ENCODE measurements at regions not wholly inside any gene's neighbourhood (a gene's known extent, or its start where the extent isn't known, plus 50 kb on each side); places are given as distances from the start of the nearest gene placed in this dataset.

DNA sequence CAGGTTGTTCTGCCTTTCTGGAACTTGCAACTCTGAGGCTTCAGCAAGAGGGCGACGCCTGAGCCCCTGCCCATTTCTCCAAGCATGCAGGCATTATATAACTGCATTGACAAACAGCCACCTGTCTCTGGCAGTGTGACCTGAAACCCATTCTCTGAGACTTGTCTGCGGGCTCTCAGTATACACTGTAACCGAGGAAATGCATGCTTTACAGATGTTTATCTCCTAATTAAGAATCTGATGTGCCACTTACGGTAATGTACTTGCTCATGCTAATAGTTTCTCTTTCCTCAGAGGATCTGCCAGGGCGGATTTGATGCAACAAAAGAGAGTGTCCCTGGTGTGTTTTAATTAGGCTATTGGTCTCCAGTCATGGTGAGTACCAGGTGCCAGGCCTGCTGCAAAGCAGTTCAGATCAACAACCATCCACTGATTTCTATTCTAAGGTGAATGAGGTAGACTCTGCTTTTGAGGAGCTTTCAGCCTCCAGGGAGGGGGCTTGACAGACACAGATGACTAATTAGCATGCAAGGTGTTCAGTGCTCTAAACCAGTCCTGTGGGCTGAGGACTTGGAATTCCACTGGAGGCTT lies 593.7 kb upstream of the KLF4 start:
- no peak for DNase-seq

DNA sequence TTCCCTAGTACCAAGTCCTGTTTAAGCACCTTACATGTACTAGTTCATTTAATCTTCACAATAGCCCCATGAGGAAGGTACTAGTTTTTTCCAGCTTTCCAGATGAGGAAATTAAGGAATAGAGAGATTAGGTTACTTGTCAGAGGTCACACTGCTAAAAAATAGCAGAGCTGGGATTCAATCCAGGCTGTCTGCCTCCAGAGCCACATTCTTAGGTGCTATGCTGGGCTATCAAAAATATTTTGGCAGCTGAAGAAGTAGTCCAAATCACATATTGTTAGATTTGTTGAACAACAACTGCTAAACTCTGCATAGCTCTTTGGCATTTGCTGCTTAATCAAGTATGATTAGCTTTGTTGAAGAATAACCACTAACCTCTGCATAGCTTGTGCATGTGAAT lies 591.5 kb upstream of the KLF4 start:
- no peak for DNase-seq

DNA sequence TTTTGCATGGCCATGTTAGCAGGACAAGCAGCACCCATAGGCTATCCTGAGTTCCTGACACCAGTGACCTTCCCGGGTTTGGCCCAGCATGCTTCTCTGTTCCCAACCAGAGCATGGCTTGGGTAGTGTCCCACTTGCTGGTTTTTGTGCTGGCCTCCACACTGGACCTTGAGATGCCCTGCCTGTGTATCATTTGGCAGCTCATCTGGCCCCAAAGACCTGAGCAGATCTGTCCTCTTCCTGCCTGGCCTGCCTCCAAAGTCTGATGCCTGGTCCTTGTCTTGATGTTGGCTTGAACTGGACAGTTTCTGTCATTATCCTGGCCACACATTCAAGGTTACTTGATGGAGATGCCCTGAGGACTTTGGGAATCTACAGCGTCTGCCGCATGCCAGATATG lies 590.7 kb upstream of the KLF4 start:
- DNase-seq: no peak

DNA sequence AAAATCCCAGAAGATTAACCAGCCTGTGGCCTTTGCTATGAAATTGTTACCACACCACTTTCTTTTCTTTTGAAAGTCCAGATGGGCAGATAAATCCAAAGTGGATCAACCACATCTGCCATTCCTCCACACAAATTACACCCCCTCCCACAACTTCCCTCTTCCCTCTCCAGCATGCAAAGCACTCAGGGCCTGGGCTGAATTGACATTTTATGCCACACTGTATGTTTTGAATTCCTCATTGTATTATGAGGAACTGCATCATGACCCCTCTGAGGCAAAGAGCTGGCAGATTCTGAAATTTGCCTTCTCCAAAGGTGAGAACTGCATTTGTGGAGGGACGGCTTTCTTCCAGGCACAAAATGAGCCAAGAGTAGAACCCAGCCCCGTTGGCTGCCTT lies 589.2 kb upstream of the KLF4 start:
- no peak for DNase-seq

DNA sequence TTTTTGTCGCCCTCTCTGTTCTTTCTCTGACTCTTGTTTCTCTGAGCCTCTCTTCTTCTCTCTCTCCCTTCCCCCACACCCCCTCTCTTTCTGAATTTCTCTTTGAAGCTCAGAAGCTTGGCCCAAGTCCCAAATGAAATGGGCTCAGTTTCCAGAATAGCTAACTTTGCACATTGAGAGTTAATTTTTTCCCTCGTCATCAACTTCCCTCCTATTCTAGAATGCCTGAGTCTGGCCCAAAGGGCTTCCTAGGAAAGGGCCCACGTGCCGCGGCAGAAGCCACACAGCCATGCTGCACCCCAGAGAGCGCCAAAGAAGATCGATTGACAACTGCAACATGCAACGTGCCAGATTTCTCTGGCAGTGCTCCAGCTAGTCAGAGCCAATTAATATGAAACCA lies 588.8 kb upstream of the KLF4 start:
- DNase-seq: no peak

DNA sequence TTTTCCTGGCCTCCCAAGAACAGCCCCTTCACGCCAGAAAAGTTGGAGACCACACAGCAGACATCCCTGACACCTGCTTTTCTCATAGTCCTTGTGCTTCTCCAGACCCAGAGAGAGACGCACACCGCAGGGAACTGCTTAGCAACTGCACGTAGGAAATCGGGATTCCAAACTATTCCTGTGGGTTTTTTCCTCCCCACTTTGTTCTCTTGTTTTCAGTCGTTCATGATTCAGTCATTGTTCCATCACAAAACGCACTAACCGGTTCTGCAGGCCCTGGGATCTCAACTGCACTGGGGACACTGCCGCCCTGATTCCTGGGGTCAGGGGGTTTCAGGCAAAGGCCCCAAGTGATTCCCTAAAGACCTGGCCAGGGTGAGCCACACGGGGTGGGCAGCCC lies 588.0 kb upstream of the KLF4 start:
- DNase-seq: no peak

DNA sequence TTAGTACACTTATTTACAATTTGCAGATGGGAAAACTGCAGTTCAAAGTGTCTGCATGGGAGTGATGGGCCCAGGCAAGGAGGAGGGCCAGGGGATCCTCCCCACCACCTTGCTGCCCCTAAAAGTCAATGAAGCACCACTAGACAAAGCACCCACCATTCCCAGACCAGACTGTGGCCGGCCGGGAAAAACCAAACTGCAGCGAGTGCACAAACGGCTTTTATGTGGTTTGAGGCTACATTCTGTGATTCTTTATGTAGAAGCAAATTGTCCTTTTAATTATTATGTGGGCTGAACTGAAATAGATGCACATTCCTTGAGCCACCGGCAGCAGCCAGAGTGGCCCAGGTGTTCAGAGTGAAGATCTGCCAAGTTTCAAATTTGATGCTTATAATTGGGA lies 585.3 kb upstream of the KLF4 start:
- DNase-seq: no peak

DNA sequence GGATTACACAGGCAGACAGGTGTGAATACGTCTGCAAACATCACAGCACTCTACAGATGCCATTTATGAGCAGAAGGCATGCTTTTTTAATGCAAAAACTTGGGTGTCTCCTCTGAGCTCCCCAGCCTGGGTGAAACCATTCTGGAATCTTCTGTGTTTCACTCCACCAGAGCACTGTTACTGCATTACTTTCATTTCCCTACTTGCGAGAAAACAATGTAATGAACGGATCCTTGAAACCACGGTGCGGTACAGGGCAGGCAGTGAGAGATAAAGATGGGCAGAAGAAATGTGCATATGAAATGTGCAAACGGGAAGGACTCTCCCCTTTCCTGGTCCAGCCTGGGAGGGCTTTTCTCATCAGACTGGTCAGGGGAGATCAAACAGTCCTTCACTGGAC lies 584.3 kb upstream of the KLF4 start:
- no peak for DNase-seq

DNA sequence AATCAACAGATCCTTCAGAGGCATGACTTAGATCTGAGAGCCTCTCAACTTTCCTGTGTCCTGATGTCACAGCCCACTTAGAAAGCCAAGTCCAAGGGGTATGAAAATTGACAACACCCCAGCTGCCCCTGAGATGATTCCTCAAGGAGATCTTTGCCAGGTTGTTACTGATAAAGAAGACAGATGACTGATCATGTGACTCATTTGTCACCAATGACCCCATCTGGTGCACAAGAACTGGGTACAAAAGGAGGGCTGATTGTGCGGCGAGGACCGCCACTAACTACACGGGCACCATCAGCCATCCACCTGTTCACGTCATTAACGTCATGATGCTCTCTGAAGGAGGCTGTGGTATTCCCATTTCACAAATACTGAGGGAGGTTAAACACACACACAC lies 583.2 kb upstream of the KLF4 start:
- no peak for DNase-seq

DNA sequence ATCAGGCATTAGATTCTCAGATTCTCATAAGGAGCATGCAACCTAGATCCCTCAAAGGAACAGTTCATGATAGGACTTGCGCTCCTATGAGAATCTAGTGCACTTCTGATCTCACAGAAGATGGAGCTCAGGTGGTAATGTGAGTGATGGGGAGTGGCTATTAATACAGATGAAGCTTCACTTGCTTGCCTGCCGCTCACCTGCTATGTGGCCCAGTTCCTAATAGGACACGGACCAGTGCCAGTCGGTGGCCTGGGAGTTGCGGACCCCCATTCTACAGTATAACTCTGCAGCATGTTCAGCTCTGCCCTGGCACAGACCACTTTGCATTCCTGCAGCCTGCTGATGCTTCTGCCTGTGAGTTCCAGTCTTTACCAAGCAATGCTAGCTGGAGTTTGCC lies 581.3 kb upstream of the KLF4 start:
- no peak for DNase-seq

DNA sequence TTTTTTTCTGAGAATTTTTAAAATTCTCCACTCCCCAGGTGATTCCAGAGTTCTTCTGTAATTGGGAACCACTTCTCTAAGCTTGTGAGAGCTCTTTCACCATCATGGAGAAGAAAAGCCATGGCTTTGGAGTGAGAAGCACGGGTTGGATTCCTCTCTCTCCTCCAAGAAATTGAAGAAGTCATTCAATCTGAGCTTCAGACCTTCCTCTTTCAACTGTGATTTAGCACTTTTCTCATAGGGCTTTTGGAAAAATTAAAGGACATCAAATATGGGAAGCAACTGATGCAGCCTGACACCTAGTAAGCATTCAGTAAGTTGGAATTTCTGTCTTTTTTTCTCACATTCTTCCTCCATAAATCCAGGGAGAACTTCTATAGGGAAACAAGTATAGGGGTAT lies 580.4 kb upstream of the KLF4 start:
- DNase-seq: no peak

DNA sequence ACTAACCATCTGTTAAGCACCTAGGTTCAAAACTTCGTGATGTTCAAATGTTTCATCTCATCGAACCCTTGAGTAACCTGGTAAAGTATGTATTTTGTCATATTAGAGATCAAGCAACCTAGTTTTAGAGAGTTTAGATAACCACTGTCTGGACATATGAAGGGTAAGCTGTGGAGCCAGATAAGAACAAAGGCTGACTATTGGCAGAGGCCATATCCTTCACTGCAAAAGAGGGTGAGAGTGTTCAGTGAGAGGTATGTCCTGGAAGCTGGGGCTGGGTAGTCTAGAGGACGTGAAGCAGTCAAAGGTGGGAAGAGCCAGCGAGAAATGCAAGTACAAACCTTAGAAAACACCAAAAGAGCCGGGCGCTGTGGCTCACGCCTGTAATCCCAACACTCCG lies 573.1 kb upstream of the KLF4 start:
- DNase-seq: no peak

DNA sequence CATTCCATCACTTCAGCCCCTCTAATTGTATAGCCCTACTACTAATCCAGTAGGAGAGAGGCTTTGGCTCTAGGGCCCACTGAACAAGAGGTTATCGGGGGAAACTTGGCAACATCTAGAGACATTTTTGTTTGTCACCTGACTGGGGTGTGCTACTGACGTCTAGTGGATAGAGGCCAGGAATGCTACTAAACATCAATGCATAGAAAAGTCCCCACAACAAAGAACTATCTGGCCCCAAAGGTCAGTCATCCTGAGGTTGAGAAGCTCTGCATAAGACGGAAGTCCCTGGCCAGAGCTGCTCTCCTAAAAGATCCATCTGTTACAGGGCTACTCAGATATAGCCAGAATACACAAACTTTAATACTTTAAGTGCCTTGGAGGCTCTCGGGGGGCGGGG lies 570.6 kb upstream of the KLF4 start:
- DNase-seq: no peak

DNA sequence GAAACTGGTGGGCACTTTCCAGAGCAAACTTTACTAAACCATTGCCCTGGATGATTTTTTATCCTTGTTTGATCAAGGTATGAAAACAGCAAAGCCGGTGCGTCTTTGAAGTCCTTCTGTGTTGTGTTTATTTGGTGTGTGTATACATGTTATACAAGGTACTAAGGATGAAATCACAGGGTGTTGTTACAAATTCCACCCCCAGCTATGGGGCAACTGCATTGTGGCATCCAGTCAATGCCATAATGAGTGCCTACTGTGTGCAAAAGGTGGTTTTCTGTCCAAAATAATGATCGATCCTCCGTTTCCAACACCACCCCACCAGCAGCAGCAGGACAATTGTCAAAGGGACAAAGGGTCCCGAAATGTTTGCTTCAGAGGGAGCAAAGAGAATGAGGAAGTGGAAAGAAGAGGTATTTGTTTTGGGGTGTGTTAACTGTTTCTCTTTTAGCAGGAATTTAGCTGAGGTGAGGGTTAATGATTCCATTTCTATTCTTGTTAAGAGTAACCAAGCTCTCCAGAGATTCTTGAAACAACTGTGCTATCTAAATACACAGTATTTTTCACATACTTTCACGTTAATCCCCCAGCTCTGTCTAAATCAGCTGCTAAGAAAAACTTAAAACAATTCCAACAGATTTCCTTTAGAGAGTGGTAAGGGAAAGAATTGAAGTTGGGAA lies 568.7 kb upstream of the KLF4 start:
- no peak for DNase-seq

DNA sequence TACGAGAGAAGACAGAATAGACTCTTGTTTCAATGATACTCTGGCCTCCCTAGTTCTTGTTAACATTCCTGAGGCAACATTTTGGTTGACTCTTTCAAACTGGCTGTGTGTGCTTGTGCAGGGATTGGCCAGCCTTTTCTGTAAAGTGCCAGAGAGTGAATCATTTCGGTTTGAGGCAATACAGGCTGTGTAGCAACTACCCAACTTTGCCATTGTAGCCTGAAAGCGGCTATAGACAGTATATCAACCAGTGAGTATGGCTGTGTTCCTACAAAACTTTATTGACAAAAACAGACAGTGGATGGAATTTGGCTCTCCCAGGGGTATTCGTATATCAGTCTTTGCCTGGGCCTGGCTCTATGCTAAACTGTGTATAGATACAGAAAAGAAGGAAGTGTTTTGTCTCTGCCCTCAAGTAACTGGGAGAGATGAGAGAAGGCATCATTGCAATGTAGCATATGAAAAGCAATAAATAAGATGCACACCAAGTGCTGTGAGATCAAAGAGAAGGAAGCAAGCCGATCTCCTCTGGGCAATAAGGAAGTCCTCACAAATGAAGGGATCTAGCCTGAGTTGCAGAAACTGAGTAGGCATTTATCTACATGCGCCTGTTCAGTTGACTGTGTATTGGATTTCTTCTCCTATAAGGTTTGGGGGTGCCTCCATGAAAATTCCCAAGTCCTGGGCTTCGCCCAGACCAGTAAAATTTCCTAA lies 568.0 kb upstream of the KLF4 start:
- DNase-seq: no peak

DNA sequence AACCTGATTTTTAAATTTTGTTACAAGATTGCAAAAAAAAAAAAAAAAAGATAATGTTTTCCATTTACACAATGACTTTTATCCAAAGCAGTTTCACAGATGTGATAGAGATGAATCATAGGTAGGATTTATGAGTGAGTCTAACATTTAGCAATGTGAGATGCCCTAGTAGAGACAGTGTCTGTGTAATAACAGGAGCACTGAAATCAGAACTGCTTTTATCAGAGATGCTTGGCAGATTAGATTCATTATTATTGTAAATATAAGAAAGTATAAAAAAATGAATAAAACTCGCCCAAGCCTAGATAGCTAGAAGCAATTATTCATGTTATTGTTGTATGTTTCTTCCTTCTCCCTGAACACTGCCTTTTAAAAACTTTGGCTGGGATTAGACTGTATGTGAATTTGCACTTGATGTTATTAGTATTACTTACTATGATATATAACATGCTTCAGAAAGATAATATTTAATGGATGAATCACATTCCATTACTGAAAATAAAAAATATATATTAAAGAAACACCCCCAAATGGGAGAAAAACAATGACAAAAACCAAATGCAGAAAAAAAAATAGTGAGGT lies 567.3 kb upstream of the KLF4 start:
- DNase-seq: no peak

DNA sequence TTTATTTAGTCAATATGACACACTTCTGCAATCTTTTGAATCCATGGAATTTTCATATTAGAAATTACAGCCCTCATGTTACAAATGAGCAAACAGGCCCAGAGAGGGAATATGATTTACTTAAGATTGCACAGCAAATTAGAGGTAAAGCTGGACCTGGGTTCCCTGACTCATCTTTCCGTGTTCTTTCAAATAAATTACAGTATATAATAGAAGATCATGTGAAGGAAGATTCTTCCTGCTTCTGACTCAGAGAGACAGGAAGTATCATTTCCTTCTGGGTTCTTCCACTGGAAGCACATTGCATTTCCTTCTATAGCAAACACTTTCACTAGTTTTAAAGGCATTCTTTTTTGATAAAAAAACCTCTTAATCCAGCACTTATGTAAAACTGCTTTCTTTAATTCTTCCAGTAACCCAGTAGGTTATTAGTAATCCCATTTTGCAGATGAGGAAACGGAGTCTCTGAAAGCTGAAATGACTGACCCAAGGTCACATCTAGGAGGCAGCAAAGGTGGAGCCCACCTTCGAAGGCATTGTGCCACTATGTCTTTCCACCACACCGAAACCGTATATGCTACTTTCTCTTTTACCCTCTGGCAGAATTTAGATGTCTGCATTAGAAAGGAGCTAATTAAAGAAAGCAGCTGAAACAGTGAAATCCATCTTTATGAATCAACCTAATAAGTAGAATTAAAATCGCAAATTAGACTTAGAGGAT lies 566.7 kb upstream of the KLF4 start:
- no peak for DNase-seq

DNA sequence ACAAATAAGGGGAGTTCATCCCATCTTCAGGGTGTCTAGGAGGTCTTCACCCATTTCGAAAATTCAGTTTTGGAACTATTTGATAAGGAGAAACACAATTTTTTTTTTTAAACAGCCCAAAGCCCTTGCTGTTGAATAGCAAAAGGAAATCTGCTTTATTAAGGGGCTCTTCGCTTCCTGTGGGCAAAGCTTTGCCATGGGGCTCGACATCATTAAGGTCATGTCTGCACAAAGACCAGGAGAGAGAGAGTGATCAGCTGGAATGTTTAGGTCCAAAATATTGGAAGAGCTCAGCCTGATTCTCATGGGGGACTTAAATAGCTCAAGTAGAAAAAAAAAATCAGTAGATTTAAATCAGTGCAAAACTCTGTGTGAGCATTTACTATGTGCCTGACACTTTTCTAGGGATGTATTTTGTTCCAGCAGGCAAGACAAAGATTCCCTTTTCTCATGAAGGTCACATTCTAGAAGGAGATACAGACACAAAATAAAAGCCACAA lies 564.6 kb upstream of the KLF4 start:
- no peak for DNase-seq

DNA sequence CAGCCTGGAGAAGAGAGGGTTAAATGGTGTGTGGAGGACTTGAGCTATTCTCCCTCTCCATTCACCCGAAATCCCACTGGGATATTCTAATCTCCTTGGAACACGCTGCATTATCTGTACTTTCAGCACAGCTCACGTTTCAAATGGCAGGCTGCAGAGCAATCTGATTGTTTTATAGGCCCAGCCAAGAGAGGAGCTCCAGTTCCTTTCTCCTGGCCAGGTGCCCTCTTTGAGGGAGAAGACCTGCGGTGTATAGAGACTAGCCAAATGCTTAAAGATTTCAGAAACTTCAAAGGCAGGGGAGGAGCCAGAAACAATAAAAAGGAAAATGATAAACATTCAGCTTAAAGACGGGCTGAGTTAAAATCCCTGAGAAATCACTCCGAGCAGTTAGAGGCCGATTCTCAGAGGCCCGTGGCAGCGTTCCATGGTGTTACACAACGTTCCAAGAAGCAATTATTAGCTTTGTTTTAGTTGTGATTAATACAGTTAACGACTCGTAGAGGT lies 564.0 kb upstream of the KLF4 start:
- DNase-seq: no peak

DNA sequence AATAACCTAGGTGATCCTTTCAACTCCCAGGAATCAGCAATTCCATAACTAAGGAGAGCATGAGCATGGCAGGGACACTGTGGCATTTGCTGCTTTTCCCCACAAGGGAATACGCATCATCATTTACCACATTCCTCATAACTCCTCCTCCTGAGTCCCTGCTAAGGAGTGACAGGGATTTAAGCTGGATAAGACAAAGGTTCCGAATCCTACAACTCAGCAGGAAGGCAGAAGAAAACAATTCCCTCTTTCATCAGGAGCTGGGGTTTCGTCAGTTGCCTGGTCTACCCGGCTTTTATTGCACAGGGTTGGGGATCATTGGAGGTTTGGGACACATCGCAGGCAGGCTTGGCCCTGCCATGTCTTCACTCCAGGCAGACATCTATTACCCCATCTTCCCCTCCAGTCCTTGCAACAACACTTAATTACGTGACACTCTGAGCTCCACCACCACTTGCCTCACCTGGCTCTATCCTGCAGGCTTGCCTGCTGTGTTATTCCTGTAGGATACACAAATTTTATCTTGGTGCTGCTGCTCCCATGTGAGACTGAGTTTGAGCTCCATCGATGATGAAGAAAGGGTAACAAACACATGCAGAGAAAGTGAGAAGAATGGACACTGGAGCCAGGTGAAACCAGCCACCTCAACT lies 563.0 kb upstream of the KLF4 start:
- no peak for DNase-seq

DNA sequence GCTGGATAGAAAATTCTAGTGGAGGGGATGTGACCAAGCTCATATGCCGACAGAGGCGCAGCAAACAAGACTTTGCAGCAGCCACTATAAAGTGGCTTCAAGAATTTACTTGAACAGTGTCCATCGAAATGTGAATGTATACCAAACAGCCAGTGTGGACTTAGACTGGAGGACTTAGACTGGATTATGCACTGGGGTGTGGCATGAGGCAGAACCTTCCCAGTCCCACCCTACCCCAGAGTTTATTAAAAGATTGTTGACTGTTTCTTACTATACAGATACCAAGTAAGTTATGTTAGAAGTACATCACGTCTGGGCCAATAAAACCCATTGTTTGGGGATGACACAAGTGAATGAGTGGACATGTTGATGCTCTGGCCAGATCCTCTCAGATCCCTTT lies 561.3 kb upstream of the KLF4 start:
- DNase-seq: no peak

DNA sequence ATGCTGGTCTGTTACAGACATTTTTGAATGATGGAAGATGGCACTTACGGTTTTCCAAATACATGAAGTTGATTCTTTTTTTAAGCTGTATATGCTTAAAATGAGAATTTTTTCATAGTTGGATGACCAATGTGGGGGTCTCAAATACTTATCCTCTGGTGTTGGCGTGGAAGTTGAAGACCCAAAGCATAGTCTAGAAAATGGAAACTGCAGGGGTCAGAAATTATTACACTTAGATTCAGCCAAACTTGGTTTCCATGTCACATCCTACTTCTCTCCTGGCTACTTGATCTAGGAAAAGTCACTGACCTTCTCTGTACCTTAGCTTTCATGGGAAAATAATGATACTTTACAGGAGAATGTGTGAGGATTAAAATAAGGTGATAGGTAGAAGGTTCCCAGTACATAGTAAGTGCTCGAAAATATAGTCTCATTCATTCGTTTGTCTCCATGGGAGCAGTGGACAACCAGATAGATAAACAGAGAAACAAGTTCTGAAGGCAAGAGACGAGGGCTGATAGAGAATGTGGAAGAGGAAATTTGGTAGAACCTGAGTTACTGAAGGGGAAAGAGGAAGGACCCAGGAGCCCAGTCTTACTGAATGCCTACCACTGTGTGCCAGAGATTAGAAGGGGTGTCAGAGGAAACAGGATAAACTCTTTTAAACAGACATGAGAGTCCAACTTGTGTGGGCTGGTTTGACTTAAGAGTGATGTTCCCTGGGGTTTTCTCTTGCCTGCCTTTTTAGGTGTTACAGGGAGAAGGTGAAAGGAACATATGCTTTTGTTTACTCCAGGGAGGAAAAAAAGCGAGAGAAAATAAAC lies 560.3 kb upstream of the KLF4 start:
- DNase-seq: no peak
